H1 (cell line): ENCODE measurements at regions not wholly inside any gene's neighbourhood (a gene's known extent, or its start where the extent isn't known, plus 50 kb on each side); places are given as distances from the start of the nearest gene placed in this dataset.

Source experiments
- CTCF ChIA-PET: fragments of 300-600 bp; sonication (Branson Sonifier 250); formaldehyde crosslinking; loops from one replicate; lab custom pipeline; 2021; ENCODE audit not compliant: partially characterized antibody; lab: Charles Lee
- POLR2A ChIA-PET: fragments of 300-600 bp; sonication (Branson Sonifier 250); formaldehyde crosslinking; loops from one replicate; lab custom pipeline; 2021; ENCODE audit warnings: inconsistent platforms; ENCODE audit not compliant: partially characterized antibody; lab: Charles Lee
- DNase-seq, 2 experiments: peaks; one replicate each; pipeline versions ENCODE4 v3.0.0 to v3.0.0-alpha.2; 2010 to 2022; ENCODE audit warnings: low spot score in 2 of 2, low read depth in 1 of 2, mixed read lengths in 1 of 2
- FAIRE-seq: peaks from 2 replicates; lab custom pipeline; 2011; peaks lifted over from hg19 to GRCh38; lab: Jason Lieb, UNC
- H2AFZ ChIP-seq: 2 replicates; pipeline ENCODE4 v1.8.1; 2012; ENCODE audit warnings: low read length, inconsistent platforms
- H2AK5ac ChIP-seq: 2 replicates; pipeline ENCODE4 v1.6.1; 2013; ENCODE audit warnings: low read depth, low read length
- H2BK120ac ChIP-seq: replicated peaks from 2 replicates; pipeline ENCODE3; 2013; ENCODE audit warnings: low read depth, low read length, inconsistent platforms
- H2BK12ac ChIP-seq: 2 replicates; pipeline ENCODE4 v1.6.1; 2013; ENCODE audit warnings: low read depth, low read length
- H2BK15ac ChIP-seq: 2 replicates; pipeline ENCODE4 v1.6.1; 2013; ENCODE audit warnings: low read length
- H2BK20ac ChIP-seq: 2 replicates; pipeline ENCODE4 v1.6.1; 2013; ENCODE audit warnings: low read length
- H2BK5ac ChIP-seq: 2 replicates; pipeline ENCODE4 v1.6.1; 2013; ENCODE audit warnings: low read depth, low read length
- H3K14ac ChIP-seq: 2 replicates; pipeline ENCODE4 v1.6.1; 2013; ENCODE audit warnings: inconsistent platforms; ENCODE audit not compliant: insufficient read length
- H3K18ac ChIP-seq: 2 replicates; pipeline ENCODE4 v1.6.1; 2013; ENCODE audit warnings: low read length; ENCODE audit errors: extremely low read depth
- H3K23ac ChIP-seq: 2 replicates; pipeline ENCODE4 v1.6.1; 2013; ENCODE audit warnings: inconsistent platforms; ENCODE audit not compliant: insufficient read length
- H3K23me2 ChIP-seq: 2 replicates; pipeline ENCODE4 v1.6.1; 2013; ENCODE audit warnings: low read depth, low read length
- H3K27ac ChIP-seq: 2 replicates; pipeline ENCODE4 v1.6.1; 2011; ENCODE audit warnings: low read depth, low read length, inconsistent platforms
- H3K27me3 ChIP-seq, 4 experiments: replicated peaks in 1 of 4; 1 replicate in 1 of 4; 2 replicates in 3 of 4; pipeline versions ENCODE4 v1.6.1 to v1.8.1; 2011 to 2013; ENCODE audit warnings: low read length in 3 of 4, mild to moderate bottlenecking in 3 of 4, inconsistent platforms in 2 of 4, mixed read lengths in 2 of 4, moderate library complexity in 1 of 4; ENCODE audit not compliant: control insufficient read depth in 3 of 4, insufficient read depth in 3 of 4; ENCODE audit errors: extremely low read depth in 1 of 4
- H3K36me3 ChIP-seq, 4 experiments: 2 replicates each; pipeline versions ENCODE4 v1.6.1 to v1.8.1; 2011 to 2013; ENCODE audit warnings: mild to moderate bottlenecking in 4 of 4, low read length in 3 of 4, moderate library complexity in 2 of 4, control low read depth in 1 of 4, inconsistent platforms in 1 of 4; ENCODE audit not compliant: insufficient read depth in 4 of 4, control insufficient read depth in 2 of 4
- H3K4ac ChIP-seq: replicated peaks from 2 replicates; pipeline ENCODE3; 2013; ENCODE audit warnings: low read length, low read depth, mixed read lengths, inconsistent platforms; ENCODE audit not compliant: insufficient read length
- H3K4me1 ChIP-seq, 4 experiments: replicated peaks in 1 of 4; 1 replicate in 1 of 4; 2 replicates in 3 of 4; pipeline versions ENCODE4 v1.6.1 to v1.8.1; 2011 to 2013; ENCODE audit warnings: low read length in 3 of 4, inconsistent platforms in 2 of 4, mixed read lengths in 1 of 4; ENCODE audit not compliant: insufficient read depth in 4 of 4, control insufficient read depth in 3 of 4
- H3K4me2 ChIP-seq, 2 experiments: 2 replicates each; pipeline versions ENCODE4 v1.6.1 to v1.8.1; 2011 to 2013; ENCODE audit warnings: low read depth in 2 of 2, low read length in 2 of 2, control low read depth in 1 of 2, inconsistent platforms in 1 of 2, mild to moderate bottlenecking in 1 of 2; ENCODE audit not compliant: insufficient read depth in 1 of 2
- H3K4me3 ChIP-seq, 4 experiments: fragments of 200-600, 300-600 bp in 1 of 4; sonication (generic), shearing (Covaris generic), sonication (Bioruptor Twin) in 1 of 4; 2 replicates each; pipeline versions ENCODE4 v1.5.1 to v1.8.1; 2011 to 2016; ENCODE audit warnings: low read length in 4 of 4, low read depth in 3 of 4, control low read depth in 2 of 4, inconsistent platforms in 2 of 4, mild to moderate bottlenecking in 2 of 4, mixed read lengths in 1 of 4, moderate library complexity in 1 of 4; ENCODE audit not compliant: insufficient read depth in 2 of 4; ENCODE audit errors: extremely low read depth in 1 of 4
- H3K56ac ChIP-seq: replicated peaks from 2 replicates; pipeline ENCODE3; 2013; ENCODE audit warnings: low read depth, mild to moderate bottlenecking, mixed read lengths, low read length, inconsistent platforms; ENCODE audit not compliant: insufficient read length
- H3K79me1 ChIP-seq: 2 replicates; pipeline ENCODE4 v1.6.1; 2013; ENCODE audit warnings: low read depth, low read length, control low read depth
- H3K79me2 ChIP-seq, 2 experiments: 2 replicates each; pipeline versions ENCODE4 v1.6.1 to v1.8.1; 2012 to 2013; ENCODE audit warnings: low read length in 2 of 2, mild to moderate bottlenecking in 2 of 2, inconsistent platforms in 1 of 2; ENCODE audit not compliant: insufficient read depth in 2 of 2, control insufficient read depth in 1 of 2
- H3K9ac ChIP-seq, 4 experiments: replicated peaks in 1 of 4; 1 replicate in 1 of 4; 2 replicates in 3 of 4; pipeline versions ENCODE4 v1.6.1 to v1.8.1; 2011 to 2013; ENCODE audit warnings: low read depth in 3 of 4, low read length in 3 of 4, control low read depth in 2 of 4, mild to moderate bottlenecking in 2 of 4, moderate library complexity in 2 of 4, inconsistent platforms in 1 of 4; ENCODE audit errors: extremely low read depth in 1 of 4
- H3K9me3 ChIP-seq, 2 experiments: 2 replicates each; pipeline versions ENCODE4 v1.6.1 to v1.8.1; 2012 to 2013; ENCODE audit warnings: mild to moderate bottlenecking in 2 of 2, moderate library complexity in 2 of 2, control low read depth in 1 of 2, inconsistent platforms in 1 of 2, low read depth in 1 of 2, low read length in 1 of 2, mixed read lengths in 1 of 2; ENCODE audit not compliant: insufficient read depth in 2 of 2
- H4K20me1 ChIP-seq, 2 experiments: replicated peaks in 1 of 2; 2 replicates each; pipeline versions ENCODE3 to v1.8.1; 2011 to 2013; ENCODE audit warnings: inconsistent platforms in 2 of 2, low read length in 2 of 2, mild to moderate bottlenecking in 1 of 2; ENCODE audit not compliant: insufficient read depth in 2 of 2, control insufficient read depth in 1 of 2
- H4K5ac ChIP-seq: 2 replicates; pipeline ENCODE4 v1.6.1; 2013; ENCODE audit warnings: low read length, low read depth, mixed read lengths, inconsistent platforms; ENCODE audit not compliant: insufficient read length
- H4K8ac ChIP-seq: 2 replicates; pipeline ENCODE4 v1.8.0; 2013; ENCODE audit warnings: mild to moderate bottlenecking, moderate library complexity, low read length, inconsistent platforms; ENCODE audit not compliant: insufficient read depth; ENCODE audit errors: extremely low read depth
- H4K91ac ChIP-seq: replicated peaks from 2 replicates; pipeline ENCODE3; 2013; ENCODE audit warnings: low read length, mixed read lengths, inconsistent platforms; ENCODE audit not compliant: insufficient read length
- ASH2L ChIP-seq: fragments of 200-600, 300-600 bp; sonication (generic); IDR thresholded peaks from one replicate; pipeline ENCODE4 v1.7.1; 2017; ENCODE audit warnings: low read length
- ATF3 ChIP-seq: IDR thresholded peaks from 2 replicates; pipeline ENCODE4 v1.6.1; 2011; ENCODE audit warnings: low read depth, mild to moderate bottlenecking, low read length; ENCODE audit not compliant: insufficient read depth
- BACH1 ChIP-seq: IDR thresholded peaks from 2 replicates; pipeline ENCODE4 v1.6.1; 2012; ENCODE audit warnings: low read length, improper control_type of control experiment
- E2F6 ChIP-seq: IDR thresholded peaks from 2 replicates; pipeline ENCODE4 v1.6.1; 2012; ENCODE audit warnings: inconsistent platforms
- EZH2 ChIP-seq: fragments of 200-600 bp; sonication (generic); IDR thresholded peaks from 2 replicates; pipeline ENCODE4 v1.7.1; 2012; ENCODE audit warnings: low read depth, mild to moderate bottlenecking, moderate library complexity, low read length, inconsistent platforms; ENCODE audit not compliant: severe bottlenecking
- KDM4A ChIP-seq: IDR thresholded peaks from one replicate; pipeline ENCODE4 v1.7.1; 2012; ENCODE audit warnings: low read depth, mild to moderate bottlenecking, moderate library complexity, low read length, inconsistent platforms; ENCODE audit not compliant: severe bottlenecking
- POLR2A ChIP-seq, 2 experiments: IDR thresholded peaks; 1 replicate in 1 of 2; 2 replicates in 1 of 2; pipeline ENCODE4 v1.6.1; 2011; ENCODE audit warnings: low read depth in 2 of 2, low read length in 2 of 2, mild to moderate bottlenecking in 2 of 2; ENCODE audit errors: control extremely low read depth in 1 of 2
- RBBP5 ChIP-seq: IDR thresholded peaks from 2 replicates; pipeline ENCODE4 v1.7.1; 2012; ENCODE audit warnings: low read depth, mild to moderate bottlenecking, inconsistent platforms, low read length, moderate library complexity, borderline replicate concordance
- RFX5 ChIP-seq: IDR thresholded peaks from 2 replicates; pipeline ENCODE4 v1.6.1; 2011; ENCODE audit warnings: low read depth, low read length, improper control_type of control experiment, borderline replicate concordance
- SAP30 ChIP-seq: fragments of 300-600 bp; sonication (generic); IDR thresholded peaks from 2 replicates; pipeline ENCODE4 v1.7.1; 2012; ENCODE audit warnings: low read length, moderate library complexity, mild to moderate bottlenecking, inconsistent platforms; ENCODE audit not compliant: insufficient read depth, insufficient replicate concordance
- SUZ12 ChIP-seq: fragments of 200-600 bp; sonication (generic); IDR thresholded peaks from 2 replicates; pipeline ENCODE4 v1.6.1; 2012; ENCODE audit warnings: mild to moderate bottlenecking, inconsistent platforms, low read length, moderate library complexity, mixed read lengths
- TAF1 ChIP-seq: IDR thresholded peaks from 2 replicates; pipeline ENCODE4 v1.6.1; 2011; ENCODE audit warnings: mild to moderate bottlenecking, low read depth, low read length
- TBP ChIP-seq: IDR thresholded peaks from 2 replicates; pipeline ENCODE4 v1.6.1; 2011; ENCODE audit warnings: low read depth, low read length, improper control_type of control experiment
- TCF12 ChIP-seq: IDR thresholded peaks from 2 replicates; pipeline ENCODE4 v1.6.1; 2011; ENCODE audit warnings: low read depth, mild to moderate bottlenecking, low read length
- TEAD4 ChIP-seq: IDR thresholded peaks from 2 replicates; pipeline ENCODE4 v1.6.1; 2012; ENCODE audit warnings: low read depth, low read length, inconsistent platforms, mixed read lengths
- WGBS, 2 experiments: shearing (Covaris generic) in 1 of 2; methylation state at CpG; one replicate each; pipeline versions ENCODE4 v1.1.6 to v1.1.7; 2013 to 2015; ENCODE audit warnings: low lambda C conversion rate in 2 of 2, mixed read lengths in 2 of 2, inconsistent platforms in 1 of 2, low coverage in 1 of 2, missing lambda C conversion rate in 1 of 2; ENCODE audit not compliant: insufficient replicate concordance in 2 of 2, insufficient coverage in 1 of 2, insufficient read length in 1 of 2; ENCODE audit errors: extremely low coverage in 1 of 2, missing lambda C conversion rate in 1 of 2; 5-methylcytosine and 5-hydroxymethylcytosine counted together

GRCh38 chr1:229155472-229155871 lies 115.4 kb upstream of the RAB4A start:
- Histone ChIP-seq H3K79me1 (no peaks in the 10 kb centered on the region), H3K4me1 (peaks cover 0 to 6% (median 5%) of the 10 kb centered on the region in 4 experiments; a peak in 5 of 7 replicates), H3K27ac (no peak overlapping the region), H3K27me3 (no peaks in the 10 kb centered on the region; a peak in 1 of 7 replicates), H2AK5ac (no peak overlapping the region), H2BK20ac (no peak overlapping the region), H2BK15ac (no peak overlapping the region), H3K4me2 (no peak overlapping the region), H3K18ac (no peak overlapping the region), H3K4ac (no peak overlapping the region), H3K4me3 (no peak overlapping the region), H2BK120ac (no peak overlapping the region), H4K20me1 (no peaks in the 10 kb centered on the region), H3K9ac (no peak overlapping the region), H3K14ac (no peak overlapping the region), H3K23me2 (no peaks in the 10 kb centered on the region), H4K5ac (no peak overlapping the region), H4K8ac (no peak overlapping the region), H3K9me3 (no peaks in the 10 kb centered on the region), H2BK5ac (no peak overlapping the region), H3K79me2 (no peaks in the 10 kb centered on the region), H4K91ac (no peak overlapping the region), H3K36me3 (no peaks in the 10 kb centered on the region), H2BK12ac (no peak overlapping the region), H3K23ac (no peak overlapping the region), H2AFZ (no peak overlapping the region), H3K56ac (no peak overlapping the region)
- CTCF ChIA-PET, result interaction anchor here (0.8 kb wide), 1 partner anchor 71 kb away, joined by 3 read pairs; no protein-coding TSS in a partner anchor
- DNase-seq (no peak), FAIRE-seq (no peak)
- WGBS, 2 experiments, result 89% methylated on average over 9 of the region's 9 CpGs; no CpG with 5 or more reads in 1 of the 2 experiments
- POLR2A ChIA-PET, result no interaction called here
- TF ChIP-seq POLR2A (IDR thresholded peaks at IDR 0.05; ENCODE audit: control extremely low read depth in 1 of 2, low read depth in 2 of 2, low read length in 2 of 2) (no peak), ASH2L (no peak), TBP (no peak), ATF3 (no peak), SAP30 (no peak), E2F6 (no peak), BACH1 (no peak), KDM4A (no peak), TCF12 (no peak), EZH2 (no peak), SUZ12 (no peak), TAF1 (no peak), RFX5 (no peak), RBBP5 (no peak), TEAD4 (no peak)
